ENCODE measurements at regions not wholly inside any gene's neighbourhood (a gene's known extent, or its start where the extent isn't known, plus 50 kb on each side); places are given as distances from the start of the nearest gene placed in this dataset.

DNA sequence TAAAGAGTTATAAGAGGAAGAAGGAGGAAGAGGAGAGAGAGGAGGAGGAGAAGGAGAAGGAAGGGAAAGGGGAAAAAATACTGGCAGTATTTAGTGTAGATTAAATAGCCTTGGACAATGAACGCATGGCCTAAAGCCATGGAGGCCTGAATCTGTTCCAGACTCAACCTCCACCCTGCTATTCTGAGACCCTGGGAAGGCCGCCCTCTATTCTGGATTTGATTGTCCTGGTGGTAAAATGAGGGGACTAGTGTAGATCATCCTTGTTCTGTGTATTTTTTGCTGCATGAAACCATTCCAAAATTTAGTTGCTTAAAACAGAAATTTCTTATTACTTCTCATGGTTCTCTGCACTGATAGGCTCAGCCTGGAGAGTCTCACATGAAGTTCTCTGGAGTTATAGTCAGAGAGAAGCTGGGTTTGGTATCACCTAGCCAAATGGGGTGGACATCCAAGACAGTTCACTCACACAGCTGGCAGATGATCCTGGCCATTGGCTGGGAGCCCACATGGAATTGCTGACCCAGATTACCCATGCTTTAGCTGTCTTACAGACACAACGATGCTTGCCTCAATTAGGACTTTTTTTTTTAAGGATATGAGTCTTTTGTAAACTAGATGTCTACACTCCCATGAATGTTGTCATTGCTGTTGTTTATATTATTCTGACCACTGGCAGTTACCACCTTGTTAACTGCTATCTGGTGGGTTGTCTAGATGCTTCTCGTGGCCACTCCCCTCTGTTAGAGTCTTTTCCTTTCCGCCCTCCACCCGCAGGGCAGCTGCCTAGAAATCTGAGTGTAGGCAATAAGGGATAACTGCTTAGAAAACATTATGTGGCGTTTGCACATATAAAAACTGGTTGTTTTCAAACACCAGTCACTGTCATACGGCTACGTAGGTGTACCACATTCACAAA is 149.9 kb downstream of the SST start:
- TF ChIP-seq, protein P1, sequence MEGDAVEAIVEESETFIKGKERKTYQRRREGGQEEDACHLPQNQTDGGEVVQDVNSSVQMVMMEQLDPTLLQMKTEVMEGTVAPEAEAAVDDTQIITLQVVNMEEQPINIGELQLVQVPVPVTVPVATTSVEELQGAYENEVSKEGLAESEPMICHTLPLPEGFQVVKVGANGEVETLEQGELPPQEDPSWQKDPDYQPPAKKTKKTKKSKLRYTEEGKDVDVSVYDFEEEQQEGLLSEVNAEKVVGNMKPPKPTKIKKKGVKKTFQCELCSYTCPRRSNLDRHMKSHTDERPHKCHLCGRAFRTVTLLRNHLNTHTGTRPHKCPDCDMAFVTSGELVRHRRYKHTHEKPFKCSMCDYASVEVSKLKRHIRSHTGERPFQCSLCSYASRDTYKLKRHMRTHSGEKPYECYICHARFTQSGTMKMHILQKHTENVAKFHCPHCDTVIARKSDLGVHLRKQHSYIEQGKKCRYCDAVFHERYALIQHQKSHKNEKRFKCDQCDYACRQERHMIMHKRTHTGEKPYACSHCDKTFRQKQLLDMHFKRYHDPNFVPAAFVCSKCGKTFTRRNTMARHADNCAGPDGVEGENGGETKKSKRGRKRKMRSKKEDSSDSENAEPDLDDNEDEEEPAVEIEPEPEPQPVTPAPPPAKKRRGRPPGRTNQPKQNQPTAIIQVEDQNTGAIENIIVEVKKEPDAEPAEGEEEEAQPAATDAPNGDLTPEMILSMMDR (IDR thresholded peaks at IDR 0.05; ENCODE audit: insufficient read depth, low read length, severe bottlenecking): no peak
- Histone ChIP-seq H3K36me3 (ENCODE audit: control insufficient read depth, insufficient read depth, low read length) (no peaks in the 10 kb centered on the region), H3K4me3 (ENCODE audit: low read depth, low read length) (no peak overlapping the region), H3K27me3 (ENCODE audit: control insufficient read depth, insufficient read depth, low read length) (peaks cover 3% of the 10 kb centered on the region)
- DNase-seq (ENCODE audit: low read depth): no peak
- no peak for FAIRE-seq

DNA sequence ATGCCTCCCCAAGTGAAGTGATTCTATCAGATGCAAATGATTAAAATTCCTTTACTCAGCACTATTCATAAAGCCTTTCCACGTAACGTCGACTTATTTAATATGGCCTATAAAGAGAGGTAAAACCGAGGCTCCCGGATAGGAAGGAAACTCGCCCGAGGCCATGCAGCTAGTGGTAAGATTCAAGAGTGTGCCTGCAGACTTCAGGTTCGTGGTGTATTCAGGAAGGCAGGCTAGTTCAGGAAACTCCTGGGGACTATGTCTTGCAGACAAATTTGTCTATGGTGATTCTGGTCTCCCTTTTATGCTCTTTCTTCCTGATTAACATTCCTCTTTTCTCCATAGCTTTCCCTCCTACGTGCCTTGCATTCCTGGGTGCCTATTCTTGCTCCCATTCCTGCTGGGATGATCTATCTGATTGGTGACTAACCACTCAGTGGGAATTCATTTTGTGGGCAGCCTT is 150.7 kb downstream of the SST start:
- no peak for FAIRE-seq
- peaks cover 1% of the 10 kb centered on the region for H3K27me3 ChIP-seq (ENCODE audit: control insufficient read depth, insufficient read depth, low read length)
- DNase-seq (ENCODE audit: low read depth): no peak
- TF ChIP-seq, protein P1 (IDR thresholded peaks at IDR 0.05; ENCODE audit: insufficient read depth, low read length, severe bottlenecking): no peak
- H3K36me3 ChIP-seq (ENCODE audit: control insufficient read depth, insufficient read depth, low read length): no peaks in the 10 kb centered on the region
- no peak overlapping the region for H3K4me3 ChIP-seq (ENCODE audit: low read depth, low read length)

DNA sequence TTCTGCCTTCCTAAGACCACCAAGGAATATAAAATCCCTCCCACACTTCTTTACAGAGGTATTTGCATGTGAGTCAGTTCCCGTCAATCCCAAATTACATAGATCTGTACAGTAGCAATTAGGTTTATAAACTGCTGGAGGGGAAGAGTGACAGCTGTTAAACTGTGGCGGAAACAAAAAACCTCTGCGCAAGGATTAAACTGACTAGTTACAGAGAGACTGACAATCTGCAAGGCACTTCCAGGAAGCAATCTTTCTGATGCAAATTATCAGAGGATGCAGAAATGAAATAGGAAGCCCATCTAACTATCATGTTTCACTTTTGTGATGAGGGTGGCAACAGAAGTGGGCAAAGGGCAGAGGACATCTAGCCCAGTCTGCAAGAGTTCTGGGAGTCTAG is 150.4 kb downstream of the RTP4 start:
- FAIRE-seq: no peak
- Histone ChIP-seq H3K4me3 (ENCODE audit: low read depth, low read length) (no peak overlapping the region), H3K36me3 (ENCODE audit: control insufficient read depth, insufficient read depth, low read length) (no peaks in the 10 kb centered on the region), H3K27me3 (ENCODE audit: control insufficient read depth, insufficient read depth, low read length) (no peaks in the 10 kb centered on the region)
- no peak for DNase-seq (ENCODE audit: low read depth)
- TF ChIP-seq, protein P1 (IDR thresholded peaks at IDR 0.05; ENCODE audit: insufficient read depth, low read length, severe bottlenecking): no peak

DNA sequence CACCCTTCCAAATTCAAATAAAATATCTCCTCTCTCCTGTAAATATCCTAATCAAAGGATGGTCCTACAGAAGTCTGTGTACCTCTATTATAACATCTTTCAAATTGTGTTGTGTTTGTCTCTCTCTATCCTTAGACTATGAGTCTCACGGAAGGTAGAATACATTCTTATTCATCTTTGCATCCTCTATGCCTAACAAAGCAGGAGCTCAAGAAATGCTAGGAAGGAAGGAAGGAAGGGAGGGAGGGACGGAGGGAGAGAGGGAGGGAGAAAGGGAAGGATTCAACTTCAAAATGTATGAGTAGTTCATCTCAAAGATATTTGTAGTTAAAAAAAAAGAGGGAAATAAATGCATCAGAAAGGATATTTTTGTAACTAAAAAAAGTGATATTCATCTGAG is 150.0 kb downstream of the RTP4 start:
- FAIRE-seq (no peak), DNase-seq (ENCODE audit: low read depth) (no peak)
- Histone ChIP-seq H3K27me3 (ENCODE audit: control insufficient read depth, insufficient read depth, low read length) (no peaks in the 10 kb centered on the region), H3K4me3 (ENCODE audit: low read depth, low read length) (no peak overlapping the region), H3K36me3 (ENCODE audit: control insufficient read depth, insufficient read depth, low read length) (no peaks in the 10 kb centered on the region)
- TF ChIP-seq, protein P1 (IDR thresholded peaks at IDR 0.05; ENCODE audit: insufficient read depth, low read length, severe bottlenecking): no peak

DNA sequence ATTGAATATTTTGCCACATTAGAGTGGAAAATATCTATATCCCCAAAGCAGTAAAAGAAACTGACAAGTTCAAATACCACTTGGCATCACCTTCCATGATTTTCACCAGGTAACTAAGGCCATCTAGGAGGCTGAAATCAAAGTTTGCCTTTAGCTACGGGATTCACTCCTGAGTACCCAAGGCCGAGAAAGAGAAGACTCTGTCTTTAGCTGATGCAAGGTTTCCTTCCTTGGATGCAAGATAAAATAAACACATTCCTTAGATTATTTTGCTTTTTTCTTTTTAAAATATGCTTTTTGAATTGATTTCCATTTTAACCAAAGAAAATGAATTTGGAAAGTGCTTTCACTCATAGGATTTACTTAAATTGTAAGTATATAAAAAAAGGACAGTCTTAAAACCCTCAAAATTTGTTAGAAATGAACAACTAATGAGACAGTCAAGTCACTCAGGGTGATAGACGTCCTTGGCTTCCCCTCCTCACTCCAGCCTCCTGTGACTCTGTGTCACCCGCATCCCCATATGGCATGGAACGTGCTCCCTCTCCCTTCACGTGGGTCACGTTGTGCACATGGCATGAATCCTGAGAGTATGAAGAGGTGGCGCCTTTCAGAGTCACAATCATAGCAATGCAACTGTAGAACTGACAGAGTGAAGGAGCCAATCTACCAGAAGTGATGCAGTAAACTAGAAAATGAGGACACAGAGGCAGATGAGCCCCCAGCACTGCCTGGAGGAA is 148.4 kb downstream of the RTP4 start:
- FAIRE-seq (no peak), DNase-seq (ENCODE audit: low read depth) (no peak)
- H3K36me3 ChIP-seq (ENCODE audit: control insufficient read depth, insufficient read depth, low read length): no peaks in the 10 kb centered on the region
- H3K27me3 ChIP-seq (ENCODE audit: control insufficient read depth, insufficient read depth, low read length): no peaks in the 10 kb centered on the region
- TF ChIP-seq, protein P1 (IDR thresholded peaks at IDR 0.05; ENCODE audit: insufficient read depth, low read length, severe bottlenecking): no peak
- H3K4me3 ChIP-seq (ENCODE audit: low read depth, low read length): no peak overlapping the region
